ENCODE measurements at regions not wholly inside any gene's neighbourhood (a gene's known extent, or its start where the extent isn't known, plus 50 kb on each side); places are given as distances from the start of the nearest gene placed in this dataset.

- TF ChIP-seq ZBTB40 (IDR thresholded peaks at IDR 0.05) (no peak), ZBTB40 (CRISPR knock-in tag; IDR thresholded peaks at IDR 0.05) (no peak; the same call in 1 of the 2 replicates), MYPOP (CRISPR knock-in tag; IDR thresholded peaks at IDR 0.05) (peak; percentile 77; the same call in 1 of the 2 replicates), ZNF326 (CRISPR knock-in tag; IDR thresholded peaks at IDR 0.05; ENCODE audit: borderline replicate concordance) (no peak), ZNF160 (CRISPR knock-in tag; IDR thresholded peaks at IDR 0.05) (no peak), ZNF24 (IDR thresholded peaks at IDR 0.05) (0 out of 2 replicates have a peak, but pooled peaks have one; percentile 10), MBD4 (IDR thresholded peaks at IDR 0.05; ENCODE audit: borderline replicate concordance, low read length) (peak; percentile 80; the same call in 1 of the 2 replicates), GLMP (CRISPR knock-in tag; IDR thresholded peaks at IDR 0.05; ENCODE audit: borderline replicate concordance) (no peak), ZNF33B (CRISPR knock-in tag; IDR thresholded peaks at IDR 0.05) (no peak), ZBTB33 (CRISPR knock-in tag; IDR thresholded peaks at IDR 0.05) (peak; percentile 9; the same call in 1 of the 2 replicates), ZBTB2 (CRISPR knock-in tag; IDR thresholded peaks at IDR 0.05; ENCODE audit: low read depth) (no peak), ZMAT3 (CRISPR knock-in tag; conservative IDR thresholded peaks at IDR 0.05) (peak; percentile 46; the same call in 1 of the 2 replicates), ZNF17 (CRISPR knock-in tag; IDR thresholded peaks at IDR 0.05) (no peak), SRY (CRISPR knock-in tag; IDR thresholded peaks at IDR 0.05) (no peak)
Observed at GRCh38 chr12:24069532-24070395, 120.3 kb upstream of the SOX5 start (continued).

All from HepG2 (cell line).